ENCODE measurements at regions not wholly inside any gene's neighbourhood (a gene's known extent, or its start where the extent isn't known, plus 50 kb on each side); places are given as distances from the start of the nearest gene placed in this dataset.

DNA sequence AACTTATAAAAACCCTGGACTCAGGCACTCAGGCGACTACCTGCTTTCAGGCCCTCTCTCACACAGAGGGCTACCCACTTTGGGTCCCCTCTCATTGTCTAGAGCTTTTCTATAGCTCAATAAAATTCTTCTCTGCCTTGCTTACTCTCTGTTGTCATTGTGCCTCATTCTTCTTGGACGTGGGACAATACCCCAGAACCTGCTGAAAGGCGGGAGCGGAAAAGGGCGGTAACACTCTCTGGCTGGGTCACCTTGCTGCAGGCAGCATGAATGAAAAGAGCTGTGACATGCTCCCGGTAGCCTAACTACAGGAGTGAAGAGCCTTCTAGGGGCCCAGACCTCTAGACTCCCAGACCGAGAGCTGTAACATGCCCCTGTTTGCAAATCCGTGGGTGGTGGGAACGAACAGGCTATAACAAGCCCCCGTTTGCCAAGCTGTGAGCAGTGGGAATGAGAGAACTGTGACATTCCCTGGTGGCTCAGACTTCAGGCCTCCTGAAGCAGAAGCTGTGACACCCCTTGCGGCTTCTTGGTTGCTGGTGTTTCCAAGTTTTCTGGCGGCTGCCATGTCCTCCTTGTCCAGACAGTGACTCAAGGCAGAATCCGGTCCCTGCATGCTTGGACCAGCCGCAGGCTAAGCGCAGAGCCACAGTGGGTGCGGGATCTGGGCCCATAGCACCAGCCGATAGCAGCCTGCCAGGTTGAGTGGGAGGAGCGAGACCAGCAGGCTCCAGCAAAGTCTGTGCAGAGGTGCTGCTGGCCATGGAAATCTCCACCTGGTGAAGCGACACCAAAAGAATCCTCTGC lies 684.6 kb downstream of the ARAP2 start:
- no peak overlapping the region for H3K27ac Mint-ChIP-seq
- peaks cover 21% of the 10 kb centered on the region for H3K9me3 Mint-ChIP-seq
- TF ChIP-seq, protein P1, sequence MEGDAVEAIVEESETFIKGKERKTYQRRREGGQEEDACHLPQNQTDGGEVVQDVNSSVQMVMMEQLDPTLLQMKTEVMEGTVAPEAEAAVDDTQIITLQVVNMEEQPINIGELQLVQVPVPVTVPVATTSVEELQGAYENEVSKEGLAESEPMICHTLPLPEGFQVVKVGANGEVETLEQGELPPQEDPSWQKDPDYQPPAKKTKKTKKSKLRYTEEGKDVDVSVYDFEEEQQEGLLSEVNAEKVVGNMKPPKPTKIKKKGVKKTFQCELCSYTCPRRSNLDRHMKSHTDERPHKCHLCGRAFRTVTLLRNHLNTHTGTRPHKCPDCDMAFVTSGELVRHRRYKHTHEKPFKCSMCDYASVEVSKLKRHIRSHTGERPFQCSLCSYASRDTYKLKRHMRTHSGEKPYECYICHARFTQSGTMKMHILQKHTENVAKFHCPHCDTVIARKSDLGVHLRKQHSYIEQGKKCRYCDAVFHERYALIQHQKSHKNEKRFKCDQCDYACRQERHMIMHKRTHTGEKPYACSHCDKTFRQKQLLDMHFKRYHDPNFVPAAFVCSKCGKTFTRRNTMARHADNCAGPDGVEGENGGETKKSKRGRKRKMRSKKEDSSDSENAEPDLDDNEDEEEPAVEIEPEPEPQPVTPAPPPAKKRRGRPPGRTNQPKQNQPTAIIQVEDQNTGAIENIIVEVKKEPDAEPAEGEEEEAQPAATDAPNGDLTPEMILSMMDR (IDR thresholded peaks at IDR 0.05): no peak
- no peak overlapping the region for H3K4me3 Mint-ChIP-seq
- no peaks in the 10 kb centered on the region for H3K4me1 Mint-ChIP-seq (ENCODE audit: low read depth)
- DNase-seq: no peak
- no peaks in the 10 kb centered on the region; the same call in 1 of the 2 replicates for H3K36me3 Mint-ChIP-seq (ENCODE audit: low read depth)
- no peaks in the 10 kb centered on the region for H3K27me3 Mint-ChIP-seq (ENCODE audit: insufficient read depth)

GRCh38 chr4:35562861-35563260 lies 681.5 kb downstream of the ARAP2 start:
- H3K27me3 Mint-ChIP-seq (ENCODE audit: insufficient read depth): no peaks in the 10 kb centered on the region
- DNase-seq: no peak
- H3K27ac Mint-ChIP-seq: no peak overlapping the region
- TF ChIP-seq, protein P1 (IDR thresholded peaks at IDR 0.05): no peak
- no peaks in the 10 kb centered on the region; the same call in 1 of the 2 replicates for H3K36me3 Mint-ChIP-seq (ENCODE audit: low read depth)
- peaks cover 20% of the 10 kb centered on the region for H3K9me3 Mint-ChIP-seq
- no peak overlapping the region for H3K4me3 Mint-ChIP-seq
- H3K4me1 Mint-ChIP-seq (ENCODE audit: low read depth): no peaks in the 10 kb centered on the region

DNA sequence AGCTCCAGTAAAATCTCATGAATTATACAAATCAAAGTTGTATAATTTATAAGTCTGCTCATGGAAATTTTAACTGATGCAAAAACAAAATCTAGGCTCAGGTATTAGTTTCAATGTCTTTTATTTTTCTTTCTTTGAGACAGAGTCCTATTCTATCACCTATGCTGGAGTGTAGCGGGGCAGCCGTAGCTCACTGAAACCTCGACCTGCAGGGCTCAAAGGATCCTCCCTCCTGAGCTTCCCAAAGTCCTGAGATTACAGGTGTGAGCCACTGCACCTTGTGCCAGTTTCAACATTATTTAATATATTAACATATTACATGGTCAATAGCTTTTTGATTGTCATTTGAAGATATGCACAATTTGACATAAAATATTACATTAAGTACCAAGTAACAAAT lies 678.7 kb downstream of the ARAP2 start:
- peaks cover 4% of the 10 kb centered on the region; the same call in 1 of the 2 replicates for H3K9me3 Mint-ChIP-seq
- no peak for DNase-seq
- H3K27me3 Mint-ChIP-seq (ENCODE audit: insufficient read depth): no peaks in the 10 kb centered on the region
- H3K4me1 Mint-ChIP-seq (ENCODE audit: low read depth): no peaks in the 10 kb centered on the region
- H3K27ac Mint-ChIP-seq: no peak overlapping the region
- H3K4me3 Mint-ChIP-seq: no peak overlapping the region
- TF ChIP-seq, protein P1 (IDR thresholded peaks at IDR 0.05): no peak
- H3K36me3 Mint-ChIP-seq (ENCODE audit: low read depth): no peaks in the 10 kb centered on the region

DNA sequence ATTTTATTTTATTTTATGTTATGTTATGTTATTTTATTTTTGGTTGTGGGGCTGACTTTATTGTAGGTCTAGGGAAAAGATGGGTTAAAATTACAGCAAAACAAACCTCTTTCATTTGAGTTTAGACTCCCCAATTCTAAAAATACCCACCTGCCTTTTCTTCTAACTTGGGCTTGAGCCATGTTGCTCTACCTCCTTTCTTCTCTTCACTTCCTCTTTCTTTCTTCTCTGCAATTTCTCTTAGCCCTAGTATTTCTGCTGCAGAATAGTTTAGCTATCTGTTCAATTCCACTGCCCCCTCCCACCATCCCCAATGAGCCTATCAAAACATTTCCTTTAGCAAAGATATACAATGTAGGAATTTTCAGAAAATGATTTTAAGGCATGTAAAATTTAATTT lies 653.3 kb downstream of the ARAP2 start:
- no peak for DNase-seq
- no peak overlapping the region for H3K27ac Mint-ChIP-seq
- H3K36me3 Mint-ChIP-seq (ENCODE audit: low read depth): no peaks in the 10 kb centered on the region
- H3K9me3 Mint-ChIP-seq: peaks cover 44% of the 10 kb centered on the region
- H3K4me1 Mint-ChIP-seq (ENCODE audit: low read depth): no peaks in the 10 kb centered on the region
- no peaks in the 10 kb centered on the region; the same call in 1 of the 2 replicates for H3K27me3 Mint-ChIP-seq (ENCODE audit: insufficient read depth)
- no peak overlapping the region for H3K4me3 Mint-ChIP-seq
- TF ChIP-seq, protein P1 (IDR thresholded peaks at IDR 0.05): no peak

- Mint-ChIP-seq H3K4me3 (no peak overlapping the region), H3K36me3 (ENCODE audit: low read depth) (no peaks in the 10 kb centered on the region), H3K27ac (no peak overlapping the region), H3K27me3 (ENCODE audit: insufficient read depth) (no peaks in the 10 kb centered on the region), H3K9me3 (peaks cover 9% of the 10 kb centered on the region), H3K4me1 (ENCODE audit: low read depth) (no peaks in the 10 kb centered on the region)
- TF ChIP-seq, protein P1 (IDR thresholded peaks at IDR 0.05): no peak
- no peak for DNase-seq
Observed at GRCh38 chr4:35604252-35604651, 640.1 kb downstream of the ARAP2 start.

Data from HFFc6 (cell line).